ENCODE measurements at regions not wholly inside any gene's neighbourhood (a gene's known extent, or its start where the extent isn't known, plus 50 kb on each side); places are given as distances from the start of the nearest gene placed in this dataset.

DNA sequence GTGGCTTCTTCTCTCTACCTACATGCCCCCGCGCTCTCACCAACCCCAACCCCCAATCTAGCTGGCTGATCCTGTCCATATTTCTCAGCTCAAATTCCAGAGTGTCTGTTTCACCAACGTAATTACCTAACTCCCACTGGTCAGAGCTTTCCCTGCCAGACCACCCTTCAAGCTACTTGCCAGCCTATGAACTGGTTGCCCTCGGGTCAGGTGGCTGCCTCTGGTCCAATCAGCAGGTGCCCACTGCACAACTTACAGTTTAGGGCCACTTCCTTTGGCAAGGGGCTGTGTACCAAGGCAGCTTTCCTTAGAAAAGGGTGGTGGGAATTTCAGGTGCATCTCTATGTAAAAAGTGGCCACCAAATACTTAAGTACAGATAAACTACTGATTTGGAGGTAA, 92.2 kb upstream of the SLC30A5 start:
- no peaks in the 10 kb centered on the region for H3K4me1 ChIP-seq
- intact Hi-C loops (cut with DNase I): no loop called here
- no peak overlapping the region for H3K27ac ChIP-seq
- DNase-seq: no peak
- H3K4me3 ChIP-seq: no peak overlapping the region
- no peaks in the 10 kb centered on the region for H3K36me3 ChIP-seq
- ATAC-seq: no peak
- H3K9me3 ChIP-seq: no peaks in the 10 kb centered on the region
- no peaks in the 10 kb centered on the region for H3K27me3 ChIP-seq (ENCODE audit: low read depth)
- TF ChIP-seq, protein P1, sequence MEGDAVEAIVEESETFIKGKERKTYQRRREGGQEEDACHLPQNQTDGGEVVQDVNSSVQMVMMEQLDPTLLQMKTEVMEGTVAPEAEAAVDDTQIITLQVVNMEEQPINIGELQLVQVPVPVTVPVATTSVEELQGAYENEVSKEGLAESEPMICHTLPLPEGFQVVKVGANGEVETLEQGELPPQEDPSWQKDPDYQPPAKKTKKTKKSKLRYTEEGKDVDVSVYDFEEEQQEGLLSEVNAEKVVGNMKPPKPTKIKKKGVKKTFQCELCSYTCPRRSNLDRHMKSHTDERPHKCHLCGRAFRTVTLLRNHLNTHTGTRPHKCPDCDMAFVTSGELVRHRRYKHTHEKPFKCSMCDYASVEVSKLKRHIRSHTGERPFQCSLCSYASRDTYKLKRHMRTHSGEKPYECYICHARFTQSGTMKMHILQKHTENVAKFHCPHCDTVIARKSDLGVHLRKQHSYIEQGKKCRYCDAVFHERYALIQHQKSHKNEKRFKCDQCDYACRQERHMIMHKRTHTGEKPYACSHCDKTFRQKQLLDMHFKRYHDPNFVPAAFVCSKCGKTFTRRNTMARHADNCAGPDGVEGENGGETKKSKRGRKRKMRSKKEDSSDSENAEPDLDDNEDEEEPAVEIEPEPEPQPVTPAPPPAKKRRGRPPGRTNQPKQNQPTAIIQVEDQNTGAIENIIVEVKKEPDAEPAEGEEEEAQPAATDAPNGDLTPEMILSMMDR (IDR thresholded peaks at IDR 0.05): no peak

DNA sequence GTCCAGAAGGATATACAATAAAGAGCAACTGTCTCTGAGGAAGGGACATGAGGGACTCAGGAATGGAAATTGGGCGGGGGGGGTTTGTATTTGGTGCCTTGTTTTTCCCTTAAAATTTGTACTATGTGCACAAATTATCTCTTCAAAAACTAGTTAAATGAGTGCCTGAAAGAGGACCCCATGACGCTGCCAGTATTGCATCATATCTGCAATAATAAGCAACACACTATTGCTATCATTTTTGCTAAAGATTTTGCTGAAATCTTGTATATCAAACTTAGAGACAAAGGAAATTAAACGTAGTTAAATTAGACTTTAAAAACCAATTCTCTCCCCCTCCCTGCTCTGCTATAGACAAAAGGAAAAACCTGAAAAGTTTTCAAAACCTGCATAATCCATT, 89.7 kb upstream of the SLC30A5 start:
- H3K9me3 ChIP-seq: no peaks in the 10 kb centered on the region
- H3K4me3 ChIP-seq: no peak overlapping the region
- H3K27me3 ChIP-seq (ENCODE audit: low read depth): no peaks in the 10 kb centered on the region
- DNase-seq (no peak), ATAC-seq (no peak)
- H3K27ac ChIP-seq: no peak overlapping the region
- TF ChIP-seq, protein P1 (IDR thresholded peaks at IDR 0.05): no peak
- H3K36me3 ChIP-seq: no peaks in the 10 kb centered on the region
- no peaks in the 10 kb centered on the region for H3K4me1 ChIP-seq
- intact Hi-C loops (cut with DNase I): no loop called here

DNA sequence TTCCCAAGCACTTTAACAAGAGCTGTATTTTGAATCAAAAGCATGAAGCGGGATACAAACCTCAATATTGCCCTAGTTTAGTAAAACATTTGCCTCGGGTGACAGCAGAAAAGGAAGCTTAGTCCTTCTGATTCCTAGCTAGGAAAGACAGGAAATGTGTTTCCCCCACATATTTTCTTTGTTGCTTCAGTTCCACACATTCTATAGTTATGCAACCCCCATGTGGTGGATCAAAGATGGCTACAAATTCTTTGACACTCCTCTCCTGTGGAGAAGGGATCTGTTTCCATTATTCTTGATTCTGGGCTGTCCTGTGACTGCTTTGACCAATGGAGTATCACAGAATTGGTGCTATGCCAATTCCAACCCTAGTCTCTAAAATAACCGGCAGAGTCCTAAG, 89.1 kb upstream of the SLC30A5 start:
- no peak for ATAC-seq
- no peaks in the 10 kb centered on the region for H3K9me3 ChIP-seq
- TF ChIP-seq, protein P1 (IDR thresholded peaks at IDR 0.05): no peak
- no peaks in the 10 kb centered on the region for H3K4me1 ChIP-seq
- H3K27ac ChIP-seq: no peak overlapping the region
- H3K27me3 ChIP-seq (ENCODE audit: low read depth): no peaks in the 10 kb centered on the region
- no peak for DNase-seq
- H3K36me3 ChIP-seq: no peaks in the 10 kb centered on the region
- no peak overlapping the region for H3K4me3 ChIP-seq
- intact Hi-C loops (cut with DNase I): no loop called here

DNA sequence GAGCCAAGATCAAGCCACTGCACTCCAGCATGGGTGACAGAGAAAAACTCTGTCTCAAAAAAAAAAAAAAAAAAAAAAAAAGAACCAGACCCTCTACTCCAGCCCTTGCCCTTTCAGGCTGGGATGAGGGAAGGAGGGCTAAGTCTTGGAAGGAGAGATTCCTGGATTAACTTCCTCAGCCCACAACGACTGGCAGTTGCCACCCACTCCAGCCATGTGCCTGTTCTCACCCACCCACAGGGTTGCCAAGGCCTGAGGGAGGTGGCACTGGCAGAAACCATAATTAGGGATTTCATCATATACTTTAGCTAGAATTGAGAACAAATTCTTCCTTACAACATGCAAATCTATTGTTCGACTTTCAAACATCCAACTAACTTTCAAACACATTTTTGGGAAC, 87.8 kb upstream of the SLC30A5 start:
- H3K4me1 ChIP-seq: no peaks in the 10 kb centered on the region
- DNase-seq (no peak), ATAC-seq (no peak)
- TF ChIP-seq, protein P1 (IDR thresholded peaks at IDR 0.05): no peak
- no peak overlapping the region for H3K4me3 ChIP-seq
- no peaks in the 10 kb centered on the region for H3K36me3 ChIP-seq
- no peaks in the 10 kb centered on the region for H3K27me3 ChIP-seq (ENCODE audit: low read depth)
- H3K9me3 ChIP-seq: no peaks in the 10 kb centered on the region
- H3K27ac ChIP-seq: no peak overlapping the region
- intact Hi-C loops (cut with DNase I): no loop called here

DNA sequence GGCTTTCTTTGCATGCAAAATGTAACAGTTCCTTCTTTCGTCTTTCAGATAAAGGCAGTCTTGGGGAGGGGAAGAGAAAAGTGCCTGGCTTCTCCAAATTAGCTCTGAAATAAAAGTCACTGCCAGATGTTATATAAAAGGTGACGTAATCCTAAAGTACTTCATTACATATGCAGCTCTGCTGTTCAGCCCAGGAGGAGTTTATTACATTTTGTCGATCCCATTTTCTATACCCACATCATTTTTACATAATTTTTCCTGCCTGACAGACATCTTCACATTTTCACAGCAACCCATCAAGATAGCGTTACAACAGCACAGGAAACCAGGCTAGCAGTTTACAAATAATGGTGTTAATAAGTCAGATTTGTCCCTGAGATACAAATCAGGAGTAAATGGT, 86.7 kb upstream of the SLC30A5 start:
- ATAC-seq (no peak), DNase-seq (no peak)
- H3K36me3 ChIP-seq: no peaks in the 10 kb centered on the region
- no peaks in the 10 kb centered on the region for H3K4me1 ChIP-seq
- intact Hi-C loops (cut with DNase I): no loop called here
- TF ChIP-seq, protein P1 (IDR thresholded peaks at IDR 0.05): no peak
- H3K9me3 ChIP-seq: no peaks in the 10 kb centered on the region
- no peaks in the 10 kb centered on the region for H3K27me3 ChIP-seq (ENCODE audit: low read depth)
- no peak overlapping the region for H3K27ac ChIP-seq
- no peak overlapping the region for H3K4me3 ChIP-seq

All from lower lobe of right lung (tissue), 2 donors.